PC-3 (cell line): ENCODE measurements at regions not wholly inside any gene's neighbourhood (a gene's known extent, or its start where the extent isn't known, plus 50 kb on each side); places are given as distances from the start of the nearest gene placed in this dataset.

Experiments used
- ATAC-seq: fragments of 200-7000 bp; cut with Tn5 transposase; 2 replicates; pipeline ENCODE4 v1.9.1; 2020; ENCODE audit warnings: mild to moderate bottlenecking, moderate library complexity
- BruUV-seq: library from RNA; stranded (reverse); fragments of 400-500 nt; replicated peaks from 2 replicates; lab custom pipeline; 2021; lab: Mats Ljungman, UMichigan
- CTCF ChIA-PET: fragments of 300-600 bp; sonication (Branson Sonifier 250); formaldehyde crosslinking; loops from one replicate; lab custom pipeline; 2022; ENCODE audit warnings: antibody characterized with exemption; lab: Charles Lee
- POLR2A ChIA-PET: fragments of 300-600 bp; sonication (Branson Sonifier 250); formaldehyde crosslinking; loops from one replicate; lab custom pipeline; 2022; ENCODE audit warnings: antibody characterized with exemption; ENCODE audit not compliant: unreplicated experiment; lab: Charles Lee
- DNase-seq: peaks from one replicate; pipeline ENCODE4 v3.0.0-alpha.2; 2015
- H2AFZ ChIP-seq: fragments of 300-600 bp; sonication (generic); 2 replicates; pipeline ENCODE4 v1.6.0; 2016; ENCODE audit warnings: antibody characterized with exemption, low read length
- H3F3A ChIP-seq: fragments of 300-600 bp; sonication (generic); one replicate; pipeline ENCODE4 v1.6.0; 2017; ENCODE audit warnings: antibody characterized with exemption, low read length, control low read depth, mild to moderate bottlenecking; ENCODE audit not compliant: unreplicated experiment
- H3K27ac ChIP-seq: fragments of 300-600 bp; sonication (generic); 2 replicates; pipeline ENCODE4 v1.5.1; 2016; ENCODE audit warnings: mild to moderate bottlenecking, low read length
- H3K27me3 ChIP-seq: fragments of 300-600 bp; sonication (generic); 2 replicates; pipeline ENCODE4 v1.6.1; 2016; ENCODE audit warnings: low read length, mixed read lengths
- H3K36me3 ChIP-seq: fragments of 300-600 bp; sonication (generic); 2 replicates; pipeline ENCODE4 v1.6.1; 2016; ENCODE audit warnings: low read depth, mixed run types, low read length, mixed read lengths
- H3K4me1 ChIP-seq: fragments of 300-600 bp; sonication (generic); 2 replicates; pipeline ENCODE4 v1.5.1; 2016; ENCODE audit warnings: low read length; ENCODE audit not compliant: insufficient read depth
- H3K4me2 ChIP-seq: fragments of 300-600 bp; sonication (generic); 2 replicates; pipeline ENCODE4 v1.6.0; 2016; ENCODE audit warnings: low read length
- H3K4me3 ChIP-seq: fragments of 300-600 bp; sonication (generic); 2 replicates; pipeline ENCODE4 v1.5.1; 2016; ENCODE audit warnings: mild to moderate bottlenecking, low read length, mixed read lengths
- H3K79me2 ChIP-seq: fragments of 300-600 bp; sonication (generic); 2 replicates; pipeline ENCODE4 v1.6.1; 2017; ENCODE audit warnings: low read length, mixed read lengths
- H3K9ac ChIP-seq: fragments of 300-600 bp; sonication (generic); 2 replicates; pipeline ENCODE4 v1.6.0; 2016; ENCODE audit warnings: mild to moderate bottlenecking, low read length
- H3K9me2 ChIP-seq: fragments of 300-600 bp; sonication (generic); replicated peaks from 2 replicates; pipeline ENCODE4 v1.6.1; 2016; ENCODE audit warnings: mixed run types, low read length, mixed read lengths
- H3K9me3 ChIP-seq: fragments of 300-600 bp; sonication (generic); 2 replicates; pipeline ENCODE4 v1.6.1; 2016; ENCODE audit warnings: low read length, mixed read lengths
- H4K20me1 ChIP-seq: fragments of 300-600 bp; sonication (generic); 2 replicates; pipeline ENCODE4 v1.6.1; 2016; ENCODE audit warnings: low read length, mixed read lengths
- CTCF ChIP-seq: fragments of 300-600 bp; sonication (generic); conservative IDR thresholded peaks from 2 replicates; pipeline ENCODE4 v1.5.1; 2017; ENCODE audit warnings: antibody characterized with exemption, low read depth, mild to moderate bottlenecking, low read length
- EZH2 ChIP-seq: fragments of 300-600 bp; sonication (generic); IDR thresholded peaks from one replicate; pipeline ENCODE4 v1.6.1; 2017; ENCODE audit warnings: antibody characterized with exemption, mild to moderate bottlenecking, low read length; ENCODE audit not compliant: unreplicated experiment
- EZH2phosphoT487 ChIP-seq: fragments of 300-600 bp; sonication (generic); IDR thresholded peaks from 2 replicates; pipeline ENCODE4 v1.6.1; 2018; ENCODE audit warnings: mild to moderate bottlenecking, antibody characterized with exemption, low read length, borderline replicate concordance
- intact Hi-C: fragments of 100-400 bp; cut with micrococcal nuclease; formaldehyde crosslinking; loops from 2 replicates; pipeline ENCODE4 v1.9.0; 2023

GRCh38 chr4:177041356-177041755 is 248.6 kb upstream of the VEGFC start:
- H3K27ac ChIP-seq = no peak overlapping the region
- no peaks in the 10 kb centered on the region for H3F3A ChIP-seq
- no peaks in the 10 kb centered on the region for H3K9me3 ChIP-seq
- intact Hi-C loops = loop anchor here (10.0 kb wide), 1 partner anchor 67 kb away; no protein-coding TSS in a partner anchor
- H4K20me1 ChIP-seq = no peaks in the 10 kb centered on the region
- no peak for DNase-seq
- no peaks in the 10 kb centered on the region for H3K79me2 ChIP-seq
- H3K4me3 ChIP-seq = no peak overlapping the region
- no peaks in the 10 kb centered on the region for H3K4me1 ChIP-seq
- no peaks in the 10 kb centered on the region for H3K9me2 ChIP-seq
- no peak overlapping the region for H3K4me2 ChIP-seq
- ChIA-PET POLR2A (no interaction called here), CTCF (no interaction called here)
- no peak for TF ChIP-seq EZH2
- no peak for TF ChIP-seq EZH2phosphoT487
- no peak for TF ChIP-seq CTCF
- no peak overlapping the region for H2AFZ ChIP-seq
- no peak for ATAC-seq
- no peaks in the 10 kb centered on the region for H3K36me3 ChIP-seq
- H3K27me3 ChIP-seq = no peaks in the 10 kb centered on the region
- BruUV-seq = no TSS peak
- H3K9ac ChIP-seq = no peak overlapping the region

- peaks cover 13% of the 10 kb centered on the region for H3K4me1 ChIP-seq
- no peaks in the 10 kb centered on the region for H4K20me1 ChIP-seq
- no peaks in the 10 kb centered on the region for H3K27me3 ChIP-seq
- no peak overlapping the region for H3K4me3 ChIP-seq
- peak; percentile 78 for DNase-seq
- H3K9me3 ChIP-seq = no peaks in the 10 kb centered on the region
- H3K27ac ChIP-seq = peak overlapping the region; percentile 76
- intact Hi-C loops = loop anchor here (1.0 to 10.0 kb wide), 7 partner anchors 46 to 670 kb away; no protein-coding TSS in a partner anchor
- H3K79me2 ChIP-seq = no peaks in the 10 kb centered on the region
- H3K9ac ChIP-seq = peak overlapping the region; percentile 39
- TF ChIP-seq CTCF (peak; percentile 84), EZH2 (no peak), EZH2phosphoT487 (no peak)
- no peaks in the 10 kb centered on the region for H3K9me2 ChIP-seq
- no peaks in the 10 kb centered on the region for H3K36me3 ChIP-seq
- CTCF ChIA-PET = interaction anchor here (0.5 to 1.5 kb wide), 11 partner anchors 47 to 667 kb away, joined by 3 to 8 read pairs (median 4); partner anchors contain the start of gene VEGFC
- no peaks in the 10 kb centered on the region for H3F3A ChIP-seq
- no TSS peak for BruUV-seq
- peak; percentile 96 for ATAC-seq
- peak overlapping the region; percentile 51 for H3K4me2 ChIP-seq
- peak overlapping the region; percentile 67 for H2AFZ ChIP-seq
- POLR2A ChIA-PET = no interaction called here
Observed at GRCh38 chr4:177047070-177047850, 254.5 kb upstream of the VEGFC start.

- H3K36me3 ChIP-seq = no peaks in the 10 kb centered on the region
- ChIA-PET POLR2A (no interaction called here), CTCF (interaction anchor here (0.5 to 1.5 kb wide), 7 partner anchors 48 to 667 kb away, joined by 3 to 8 read pairs (median 4); partner anchors contain the start of gene VEGFC)
- H3F3A ChIP-seq = no peaks in the 10 kb centered on the region
- H3K9me3 ChIP-seq = no peaks in the 10 kb centered on the region
- no peaks in the 10 kb centered on the region for H4K20me1 ChIP-seq
- no peaks in the 10 kb centered on the region for H3K9me2 ChIP-seq
- BruUV-seq = no TSS peak
- intact Hi-C loops = loop anchor here (1.0 to 10.0 kb wide), 7 partner anchors 47 to 671 kb away; no protein-coding TSS in a partner anchor
- no peak for TF ChIP-seq EZH2
- TF ChIP-seq CTCF = no peak
- TF ChIP-seq EZH2phosphoT487 = no peak
- H3K27me3 ChIP-seq = no peaks in the 10 kb centered on the region
- no peak overlapping the region for H3K4me3 ChIP-seq
- peak overlapping the region; percentile 30; the same call in 1 of the 2 replicates for H2AFZ ChIP-seq
- DNase-seq = peak; percentile 54
- H3K79me2 ChIP-seq = no peaks in the 10 kb centered on the region
- H3K4me1 ChIP-seq = peaks cover 13% of the 10 kb centered on the region
- H3K4me2 ChIP-seq = peak overlapping the region; percentile 51
- H3K27ac ChIP-seq = peak overlapping the region; percentile 76; the same call in 1 of the 2 replicates
- H3K9ac ChIP-seq = peak overlapping the region; percentile 39
- ATAC-seq = peak; percentile 34
Observed at GRCh38 chr4:177047851-177048174, 255.1 kb upstream of the VEGFC start.
